Stimulated activated CD4-positive, alpha-beta T cell treated with anti-CD3 and anti-CD28 coated beads, TNF-alpha, amount 100 ng/mL, for 48 hours (primary cell): ENCODE measurements at regions not wholly inside any gene's neighbourhood (a gene's known extent, or its start where the extent isn't known, plus 50 kb on each side); places are given as distances from the start of the nearest gene placed in this dataset.
"Not testable (repeated sequence)": the region's sequence is repeated elsewhere in the genome, so short reads cannot be mapped to it uniquely, and the experiment has no call there.

Source experiments
- DNase-seq, 3 donors: peaks; one replicate each; pipeline ENCODE4 v3.0.0-alpha.2; 2020; ENCODE audit warnings: low read depth in 3 of 3

DNA sequence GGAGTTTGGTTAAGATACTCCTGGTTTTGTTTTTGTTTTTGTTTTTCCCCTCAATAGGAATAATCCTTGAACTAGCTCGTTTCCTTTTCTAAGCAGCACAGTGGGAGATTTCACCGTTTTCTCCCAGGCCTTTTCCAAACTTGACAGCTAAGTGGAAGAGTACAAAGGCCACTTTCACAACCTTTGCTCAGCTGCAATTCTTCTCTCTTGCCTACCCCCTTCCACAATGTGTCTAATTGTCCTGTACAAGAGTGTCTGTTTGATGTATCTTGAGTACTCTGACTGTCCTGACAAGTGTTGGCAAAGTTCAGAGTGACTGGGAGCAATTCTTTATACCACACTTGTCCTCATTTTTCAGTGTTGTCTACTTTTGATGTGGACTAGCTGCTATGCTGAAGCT, 674.3 kb upstream of the AMOT start:
- no peak for DNase-seq

DNA sequence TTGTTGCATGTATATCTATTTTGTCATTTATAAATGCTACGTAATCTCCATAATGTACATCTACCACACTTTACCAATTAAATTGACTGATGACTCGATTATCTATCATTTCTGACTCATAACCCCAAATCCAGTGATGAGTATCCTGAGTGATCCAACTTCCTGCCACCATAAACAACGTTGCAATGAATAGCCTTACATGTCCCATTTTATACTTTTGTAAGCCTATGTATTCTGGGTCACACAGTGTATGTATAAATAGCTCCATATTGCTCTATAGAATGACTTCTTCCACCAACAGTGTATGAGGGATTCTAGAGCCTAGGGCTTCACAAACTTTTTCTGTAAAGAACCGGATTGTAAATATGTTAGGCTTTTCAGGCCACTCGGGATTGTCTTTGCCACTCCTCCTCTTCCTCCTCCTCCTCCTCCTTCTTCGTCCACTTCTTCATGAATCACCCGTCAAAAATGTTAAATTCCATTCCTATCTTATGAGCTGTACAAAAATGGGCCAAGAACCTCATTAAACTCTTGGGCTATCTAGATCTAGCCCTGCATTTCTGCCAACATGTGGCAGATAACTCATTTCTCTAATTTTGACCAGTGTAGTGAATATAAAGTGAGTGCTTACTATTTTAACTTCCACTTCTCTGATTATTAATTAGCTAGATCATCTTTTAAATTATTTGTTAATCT, 672.2 kb upstream of the AMOT start:
- DNase-seq: no peak

DNA sequence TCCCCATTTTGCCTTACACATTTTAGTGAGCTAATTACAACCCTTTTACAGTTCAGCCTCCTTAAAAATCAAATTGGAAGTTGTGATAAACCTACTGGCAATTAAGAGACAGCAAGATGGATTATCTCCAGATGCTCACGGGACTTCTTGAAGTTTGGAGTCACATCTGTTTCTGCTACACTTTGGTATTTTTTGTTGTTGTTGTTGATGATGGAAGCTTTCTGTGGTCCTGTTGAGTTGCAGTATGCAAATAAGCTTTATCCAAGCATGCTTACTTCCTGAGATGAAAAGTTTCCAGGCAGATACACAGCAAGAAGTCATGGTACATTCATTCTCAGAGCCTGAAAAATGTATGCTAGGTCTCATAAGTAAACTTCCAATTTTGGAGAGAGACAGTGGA, 670.0 kb upstream of the AMOT start:
- DNase-seq: no peak

DNA sequence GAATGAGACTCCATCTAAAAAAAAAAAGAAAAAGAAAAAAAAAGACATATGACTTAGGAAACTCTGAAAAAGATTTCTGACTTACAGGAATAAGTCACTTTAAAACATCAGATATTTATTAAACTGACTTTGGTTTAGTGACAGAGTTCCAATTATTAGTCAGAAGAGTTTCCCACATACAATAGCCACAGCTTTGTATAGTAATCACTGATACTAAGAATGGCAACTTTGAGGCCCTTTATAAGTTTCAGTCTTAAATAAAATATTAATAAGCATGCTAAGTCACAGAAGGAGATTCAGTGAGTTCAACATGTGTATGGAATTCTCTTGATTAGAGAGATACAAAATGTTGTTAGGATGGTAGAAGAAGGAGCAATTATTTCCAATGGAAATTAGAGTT, 652.3 kb upstream of the AMOT start:
- no peak for DNase-seq

DNA sequence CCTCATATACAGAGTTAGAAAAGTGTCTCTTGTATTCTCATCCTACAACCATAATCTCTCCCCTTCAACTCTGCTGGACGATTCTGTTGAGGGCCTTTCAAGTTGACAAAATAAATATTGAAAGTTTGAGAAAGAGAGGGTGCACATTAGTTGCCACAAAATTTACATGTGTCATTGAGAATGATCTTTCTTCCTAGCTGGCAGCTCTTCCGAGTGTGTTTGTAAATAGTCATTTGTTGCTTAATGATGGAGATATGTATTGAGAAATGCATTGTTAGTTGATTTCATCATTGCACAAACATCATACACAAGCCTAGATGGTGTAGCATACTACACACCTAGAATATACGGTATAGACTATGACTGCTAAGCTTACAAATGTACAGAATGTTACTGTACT, 632.8 kb upstream of the AMOT start:
- no peak for DNase-seq

DNA sequence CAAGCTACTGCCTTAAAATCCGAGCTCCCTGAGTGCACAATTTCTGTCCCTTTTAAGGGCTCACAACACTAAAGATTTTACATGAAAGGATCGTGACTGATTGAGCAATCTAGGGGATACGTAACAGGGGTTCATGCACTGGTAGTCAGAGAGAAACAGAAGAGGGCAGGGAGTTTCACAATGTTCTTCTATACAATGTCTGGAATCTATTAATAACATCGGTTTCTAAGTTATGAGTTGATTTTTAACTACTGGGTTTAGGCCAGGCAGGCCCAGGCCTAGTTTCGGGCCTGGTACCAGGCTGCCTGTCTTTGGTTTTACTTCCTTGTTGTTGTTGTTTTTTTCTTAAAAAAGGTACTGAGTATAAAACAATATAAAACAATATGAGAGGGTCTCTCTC, 632.4 kb upstream of the AMOT start:
- not testable (repeated sequence) for DNase-seq

DNA sequence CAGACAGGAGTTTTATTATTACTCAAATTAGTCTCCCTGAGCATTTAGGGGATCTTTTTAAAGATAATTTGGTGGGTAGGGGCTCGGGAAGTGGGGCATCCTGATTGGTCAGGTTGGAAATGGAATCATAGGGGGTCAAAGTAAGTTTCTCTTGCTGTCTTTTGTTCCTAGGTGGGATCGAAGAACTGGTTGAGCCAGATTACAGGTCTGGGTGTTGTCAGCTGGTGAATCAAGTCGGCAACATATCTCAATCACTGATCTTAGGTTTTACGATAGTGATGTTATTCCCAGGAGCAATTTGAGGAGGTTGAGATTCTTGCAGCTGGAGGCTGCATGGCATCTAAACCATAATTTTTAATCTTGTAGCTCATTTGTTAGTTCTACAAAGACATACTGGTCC, 629.5 kb upstream of the AMOT start:
- DNase-seq: no peak

DNA sequence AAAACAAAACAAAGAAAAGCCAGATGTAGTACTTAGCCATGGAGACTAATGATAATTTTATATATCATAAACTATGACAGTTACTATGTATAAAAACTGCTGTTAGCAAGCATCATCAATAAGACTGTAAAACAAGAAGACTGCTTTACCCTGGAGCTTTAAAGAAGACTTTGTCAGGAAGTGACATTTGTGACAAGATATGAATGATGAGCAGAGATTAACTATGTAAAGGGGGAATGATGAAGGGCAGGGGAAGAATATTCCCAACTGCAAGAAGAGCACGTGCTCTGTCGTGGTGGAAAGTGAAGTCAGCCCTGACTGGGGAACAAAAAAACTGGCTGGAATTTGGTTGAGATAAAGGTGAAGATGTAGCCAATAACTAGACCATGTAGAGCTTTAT, 617.1 kb upstream of the AMOT start:
- no peak for DNase-seq

DNA sequence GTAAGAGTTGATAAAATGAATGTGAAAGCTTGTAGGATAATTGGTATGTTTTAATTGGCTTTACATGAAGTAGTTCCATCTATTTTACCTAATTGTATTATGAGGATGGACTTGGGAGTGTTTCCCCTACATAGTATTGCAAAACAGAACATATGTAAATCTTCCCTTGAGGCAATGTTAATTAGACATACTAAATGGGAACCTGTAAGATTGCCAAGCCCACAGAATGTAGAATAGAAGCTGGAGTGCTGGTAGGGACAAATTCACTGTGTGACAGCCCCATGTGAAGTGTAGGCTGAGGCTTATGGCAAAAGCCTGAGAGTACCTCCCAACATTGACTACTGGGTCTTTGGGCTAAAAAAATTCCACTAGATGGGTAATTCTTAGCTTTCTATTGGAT, 615.0 kb upstream of the AMOT start:
- no peak for DNase-seq

DNA sequence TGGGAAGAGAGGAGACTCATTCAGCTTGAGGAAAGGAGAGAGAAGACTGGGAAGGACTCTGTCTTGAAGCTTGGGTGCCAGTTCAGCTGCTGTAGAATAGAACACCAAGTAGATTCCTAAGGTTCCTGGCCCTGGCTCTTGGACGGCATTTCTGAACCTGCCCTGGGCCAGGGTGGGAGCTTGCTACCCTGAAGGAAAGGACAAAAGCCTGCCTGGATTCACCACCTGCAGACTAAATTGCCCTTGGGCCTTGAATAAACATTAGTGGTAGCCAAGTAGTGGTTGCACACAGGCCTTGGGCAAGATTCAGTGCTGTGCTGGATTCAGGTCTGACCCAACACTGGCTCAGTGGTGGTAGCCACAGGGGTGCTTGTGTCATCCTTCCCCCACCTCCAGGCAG, 588.4 kb upstream of the AMOT start:
- no peak for DNase-seq

DNA sequence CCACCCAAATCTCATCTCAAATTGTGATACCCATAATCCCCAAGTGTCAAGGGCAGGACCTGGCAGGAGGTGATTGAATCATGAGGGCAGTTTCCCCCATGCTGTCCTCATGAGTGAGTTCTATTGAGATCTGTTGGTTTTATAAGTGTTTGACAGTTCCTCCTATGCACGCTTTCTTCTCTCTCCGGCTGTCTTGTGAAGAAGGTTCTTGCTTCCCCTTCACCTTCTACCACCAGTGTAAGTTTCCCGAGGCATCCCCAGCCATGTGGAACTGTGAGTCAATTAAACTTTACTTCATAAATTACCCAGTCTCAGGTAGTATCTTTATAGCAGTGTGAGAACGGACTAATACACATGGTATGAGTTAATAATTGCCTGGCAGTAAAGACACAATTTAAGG, 581.7 kb upstream of the AMOT start:
- no peak for DNase-seq

DNA sequence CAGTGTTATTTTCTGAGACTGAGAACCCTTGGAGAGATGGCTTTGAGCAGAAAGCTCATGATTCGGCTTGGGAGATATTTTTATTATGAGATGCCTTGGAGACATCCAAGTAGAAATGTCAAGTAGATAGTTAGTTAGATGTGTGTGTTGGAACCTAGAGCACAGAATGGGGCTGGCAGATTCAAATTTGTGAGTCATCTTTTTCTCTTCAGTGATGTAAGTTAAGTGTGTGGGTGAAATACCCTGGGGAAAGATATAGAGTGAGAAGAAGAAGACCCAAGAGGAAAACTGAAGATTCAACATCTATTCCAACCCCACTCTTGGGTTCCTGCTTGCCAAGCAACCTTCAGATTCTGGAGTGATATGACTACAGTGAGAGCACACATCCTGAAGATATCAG, 580.8 kb upstream of the AMOT start:
- no peak for DNase-seq

DNA sequence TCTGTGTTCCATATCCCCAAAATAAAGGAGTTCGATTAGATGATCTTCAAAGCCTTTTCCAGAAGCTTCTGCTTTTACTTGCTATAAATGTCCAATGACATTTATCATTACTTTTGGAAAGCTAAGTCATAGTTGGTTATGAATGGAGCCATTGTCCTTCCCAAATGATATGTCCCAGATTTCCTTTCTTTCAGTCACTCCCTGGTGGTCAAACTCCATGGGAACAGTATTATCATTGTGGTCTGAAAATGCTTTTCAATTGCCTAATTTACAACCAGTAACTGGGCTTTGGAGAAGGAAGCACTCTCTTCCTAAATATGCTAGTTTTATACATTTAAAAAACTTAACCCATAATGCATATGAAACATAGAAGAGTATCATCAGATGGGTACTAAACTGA, 571.5 kb upstream of the AMOT start:
- no peak for DNase-seq

DNA sequence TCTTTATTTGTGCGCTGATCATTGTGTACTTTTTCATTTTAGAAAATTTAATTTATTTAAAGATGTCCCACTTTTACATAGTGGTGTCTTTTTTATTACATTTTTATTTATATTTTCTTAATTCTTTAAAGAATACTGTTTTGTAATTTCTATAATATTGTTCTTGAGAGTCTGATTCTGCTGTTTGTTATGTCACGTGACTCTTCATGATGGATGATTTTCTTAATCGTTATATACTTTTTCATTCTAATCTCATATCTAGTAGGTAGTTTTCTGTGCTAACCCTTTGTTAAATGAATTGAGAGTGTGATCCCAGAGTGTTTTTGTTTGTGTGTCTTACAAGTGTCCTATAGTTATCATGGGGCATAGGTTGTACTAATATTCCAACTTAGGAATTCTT, 568.2 kb upstream of the AMOT start:
- DNase-seq: no peak

DNA sequence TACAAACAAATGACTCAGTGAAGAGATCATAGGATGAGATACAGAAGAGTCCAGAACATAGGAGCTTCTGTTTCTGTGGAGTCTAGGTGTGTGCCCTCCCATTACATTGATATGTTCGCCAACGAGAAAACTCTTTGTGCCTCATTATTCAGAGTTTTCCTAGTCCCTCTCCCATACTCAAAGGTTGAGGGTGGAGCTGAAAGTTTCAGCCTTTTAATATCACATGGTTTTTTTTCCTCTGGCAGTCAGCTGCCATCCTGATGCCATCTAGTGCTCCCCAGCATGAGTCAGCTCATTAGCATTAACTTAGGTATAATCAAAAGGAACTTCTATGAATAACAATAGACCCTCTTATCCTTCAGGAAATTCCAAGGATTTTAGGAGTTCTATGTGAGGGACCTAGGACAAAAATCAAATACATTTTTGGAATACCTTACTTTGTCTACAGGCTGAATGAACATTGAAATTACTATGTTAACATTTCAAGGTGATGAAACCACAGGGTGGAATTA, 559.6 kb upstream of the AMOT start:
- DNase-seq: no peak

DNA sequence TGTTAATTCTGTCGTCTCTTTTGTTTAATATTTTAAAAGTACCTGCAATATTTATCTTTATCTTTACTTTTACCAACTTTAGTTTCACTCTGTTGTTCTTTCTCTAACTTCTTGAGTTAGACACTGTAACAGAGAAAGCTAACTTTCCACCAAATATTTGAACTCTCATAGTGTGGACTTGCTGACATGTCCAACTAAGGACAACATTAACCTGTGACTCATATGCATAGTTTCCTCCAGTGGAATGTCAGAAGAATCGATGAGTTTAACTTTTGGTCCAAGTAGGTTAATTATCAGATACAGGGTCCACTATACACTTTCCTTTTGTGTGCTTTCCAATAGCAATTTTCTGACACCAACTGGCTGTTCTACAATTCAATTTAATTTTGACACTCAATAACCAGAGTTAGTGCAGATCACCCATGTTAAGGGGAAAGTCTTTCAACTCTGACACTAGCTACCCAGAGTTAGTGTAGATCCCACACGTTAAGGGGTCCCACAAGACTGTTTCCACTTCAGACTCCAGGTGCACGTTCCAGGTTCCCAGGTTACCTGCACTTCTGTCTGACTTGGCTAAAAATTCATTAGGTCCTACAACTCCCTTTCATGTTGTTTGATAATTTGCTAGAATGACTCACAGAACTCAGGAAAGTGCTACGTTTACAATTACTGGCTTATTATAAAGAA, 559.0 kb upstream of the AMOT start:
- no peak for DNase-seq

DNA sequence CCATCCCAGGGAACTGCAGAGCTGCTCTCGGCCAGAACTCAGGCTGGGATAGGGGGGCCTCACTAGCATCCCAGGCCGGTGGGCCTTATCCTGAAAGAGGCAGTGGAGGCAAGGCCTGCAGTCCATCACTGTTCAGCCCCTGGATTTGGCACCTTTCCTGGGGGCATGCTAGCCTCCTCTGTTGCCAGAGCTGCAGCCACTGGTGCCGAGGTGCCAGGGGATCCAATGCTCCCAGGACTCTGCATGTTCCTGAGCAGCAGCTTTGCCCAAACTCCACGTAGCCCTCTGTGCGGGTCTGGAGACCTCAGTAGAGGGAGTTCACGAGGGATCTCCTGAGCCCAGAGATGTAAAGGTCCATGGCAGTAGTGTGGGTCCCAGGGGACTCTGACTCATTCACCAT, 551.7 kb upstream of the AMOT start:
- DNase-seq: no peak

DNA sequence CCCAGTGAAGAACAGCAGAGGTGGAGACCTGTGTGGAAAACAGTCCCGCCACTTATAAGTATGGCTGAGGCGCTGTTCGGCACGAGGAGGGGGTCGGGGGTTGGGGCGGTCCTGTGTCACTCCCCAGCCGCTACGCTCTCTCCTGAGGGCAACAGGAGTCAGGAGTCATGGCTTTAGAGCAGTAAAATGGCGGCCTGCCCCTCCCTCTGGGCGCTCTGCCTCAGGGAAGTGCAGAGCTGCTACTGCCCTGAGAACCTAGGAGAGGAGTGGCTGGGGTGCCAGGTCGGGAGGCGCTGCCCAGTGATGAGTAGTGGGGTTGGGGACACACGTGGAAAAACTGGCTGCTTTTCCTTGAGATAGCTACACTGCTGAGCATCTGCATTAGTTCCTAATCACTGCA, 551.2 kb upstream of the AMOT start:
- no peak for DNase-seq

DNA sequence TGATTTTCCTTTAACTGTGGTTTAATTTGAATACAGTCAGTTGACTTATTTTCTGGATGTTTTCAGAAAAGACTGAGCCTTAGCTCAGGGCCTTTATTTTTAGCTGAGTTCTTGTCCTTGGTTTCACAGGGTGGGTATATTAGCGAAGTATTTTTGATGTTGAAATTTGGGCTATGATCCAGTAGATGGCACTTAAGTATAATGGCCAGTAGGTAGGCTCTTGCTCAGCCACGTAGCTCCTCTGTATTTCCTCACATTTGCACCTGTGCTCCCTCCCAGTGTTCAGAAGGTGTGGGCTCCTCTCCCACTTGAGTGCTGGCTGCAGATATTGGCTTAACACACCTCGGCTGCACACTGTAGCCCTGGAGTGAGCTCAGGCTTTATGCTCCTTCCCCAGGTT, 549.9 kb upstream of the AMOT start:
- no peak for DNase-seq

DNA sequence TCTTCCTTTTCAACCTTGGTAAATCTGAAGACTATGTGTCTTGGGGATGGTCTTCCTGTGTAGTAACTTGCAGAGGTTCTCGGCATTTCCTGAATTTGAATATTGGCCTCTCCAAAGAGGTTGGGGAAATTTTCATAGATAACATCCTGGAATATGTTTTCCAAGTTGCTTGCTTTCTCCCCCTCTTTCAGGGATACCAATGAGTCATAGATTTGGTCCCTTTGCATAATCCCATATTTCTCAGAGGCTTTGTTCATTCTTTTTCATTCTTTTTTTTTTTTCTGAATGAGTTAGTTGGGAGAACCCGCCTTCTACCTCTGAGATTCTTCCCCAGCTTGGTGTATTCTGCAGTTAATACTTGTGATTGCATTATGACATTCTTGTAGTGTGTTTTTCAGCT, 549.2 kb upstream of the AMOT start:
- DNase-seq: no peak

DNA sequence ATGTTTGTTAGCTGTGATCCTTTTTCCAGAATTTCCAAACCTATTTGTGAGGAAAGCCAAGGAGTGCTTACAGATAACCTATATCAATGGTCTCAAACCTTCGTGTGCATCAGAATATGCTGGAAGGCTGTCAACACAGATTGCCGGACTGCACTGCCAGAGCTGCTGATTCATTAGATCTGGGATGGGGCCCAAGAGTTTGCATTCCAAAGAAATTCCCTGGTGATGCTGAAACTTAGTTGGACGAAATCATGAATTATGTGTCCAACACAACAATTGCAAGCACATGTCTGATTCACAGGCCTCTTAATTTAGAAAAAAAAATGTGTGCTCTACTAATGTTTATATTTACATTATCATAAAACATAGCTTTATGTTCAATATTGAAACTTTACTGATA, 544.0 kb upstream of the AMOT start:
- DNase-seq: no peak

DNA sequence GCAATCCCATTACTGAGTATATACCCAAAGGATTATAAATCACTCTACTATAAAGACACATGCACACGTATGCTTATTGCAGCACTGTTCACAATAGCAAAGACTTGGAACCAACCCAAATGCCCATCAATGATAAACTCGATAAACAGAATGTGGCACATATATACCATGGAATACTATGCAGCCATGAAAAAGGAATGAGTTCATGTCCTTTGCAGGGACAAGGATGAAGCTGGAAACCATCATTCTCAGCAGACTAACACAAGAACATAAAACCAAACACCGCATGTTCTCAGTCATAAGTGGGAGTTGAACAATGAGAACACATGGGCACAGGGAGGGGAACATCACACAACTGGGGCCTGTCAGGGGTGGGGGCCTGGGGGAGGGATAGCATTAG, 532.8 kb upstream of the AMOT start:
- DNase-seq: not testable (repeated sequence)

DNA sequence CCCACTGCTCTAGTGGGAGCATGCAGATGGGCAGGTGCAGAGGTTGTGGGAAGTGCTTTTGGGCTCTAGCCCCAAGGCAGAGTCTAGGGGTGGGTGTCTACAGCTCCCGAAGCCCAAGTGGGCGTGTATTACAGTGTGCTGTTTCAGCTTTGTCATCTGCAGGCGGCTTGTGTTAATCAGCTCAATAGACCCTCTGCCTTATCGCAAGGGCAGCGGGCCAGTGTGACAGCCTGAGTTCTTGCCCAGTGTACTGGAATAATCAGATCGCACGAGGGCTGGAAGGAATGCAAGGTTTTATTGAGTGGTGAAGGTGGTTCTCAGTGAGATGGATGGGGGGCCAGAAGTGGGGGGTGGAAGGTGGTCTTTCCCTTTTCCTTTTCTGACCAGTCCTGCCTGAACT, 529.4 kb upstream of the AMOT start:
- no peak for DNase-seq

DNA sequence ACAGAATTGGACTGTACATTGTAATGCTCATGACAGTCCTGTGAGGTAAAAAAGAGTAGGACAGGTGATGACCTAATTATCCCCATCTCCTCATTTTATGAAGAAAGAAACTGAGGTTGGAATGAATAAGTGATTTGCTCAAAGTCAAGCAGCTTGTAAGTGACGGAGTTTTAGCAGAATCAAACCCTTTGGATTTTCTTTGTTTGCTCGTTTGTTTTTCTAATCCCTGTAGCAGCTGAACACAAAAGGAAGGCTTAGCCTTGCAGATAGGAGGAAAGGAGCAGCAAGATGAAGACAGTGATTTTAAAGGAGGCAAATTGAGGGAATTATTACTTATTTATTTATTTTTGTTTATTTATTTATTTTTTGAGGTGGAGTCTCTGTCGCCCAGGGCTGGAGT, 528.4 kb upstream of the AMOT start:
- no peak for DNase-seq
